ENCODE measurements at regions not wholly inside any gene's neighbourhood (a gene's known extent, or its start where the extent isn't known, plus 50 kb on each side); places are given as distances from the start of the nearest gene placed in this dataset.
A peak's percentile ranks its signal among the peaks of the same experiment; 100 is the strongest.
"Not testable (repeated sequence)": the region's sequence is repeated elsewhere in the genome, so short reads cannot be mapped to it uniquely, and the experiment has no call there.

DNA sequence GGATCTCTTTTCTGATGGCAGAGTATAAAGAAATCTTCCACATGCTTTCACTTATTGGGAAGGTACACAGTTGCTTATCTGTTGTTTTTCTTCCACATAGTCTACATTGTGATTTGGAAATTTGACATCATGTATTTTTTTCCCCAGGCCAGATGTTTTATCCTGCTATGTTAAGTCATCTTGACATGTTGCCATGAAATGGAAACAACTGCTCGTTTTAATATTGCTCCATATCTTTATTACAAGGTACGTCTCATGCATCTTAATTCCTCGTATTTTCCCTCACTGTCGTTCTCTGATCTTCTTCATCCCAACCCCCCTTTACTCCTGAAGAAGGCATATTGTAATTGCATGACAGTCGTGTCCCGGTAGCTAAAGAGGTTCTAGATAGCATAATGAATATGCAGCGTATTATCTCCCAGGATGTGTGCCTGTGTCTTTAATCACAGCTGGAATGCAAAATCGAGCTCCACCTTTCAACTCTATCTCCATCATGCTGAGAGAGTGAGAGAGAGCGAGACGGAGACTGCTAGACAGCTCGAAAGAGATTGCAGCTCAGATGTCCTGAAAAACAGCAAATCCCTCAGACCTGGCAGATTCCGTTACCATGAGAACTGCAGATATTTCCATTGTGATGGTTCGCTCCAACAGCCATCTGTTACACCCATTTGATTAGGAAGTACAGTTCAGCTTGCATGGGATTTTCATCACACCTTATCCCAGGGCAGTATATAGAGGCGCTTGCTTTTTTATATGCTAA, 281.7 kb downstream of the TMEM38B start:
- peak; percentile 87 for DNase-seq

DNA sequence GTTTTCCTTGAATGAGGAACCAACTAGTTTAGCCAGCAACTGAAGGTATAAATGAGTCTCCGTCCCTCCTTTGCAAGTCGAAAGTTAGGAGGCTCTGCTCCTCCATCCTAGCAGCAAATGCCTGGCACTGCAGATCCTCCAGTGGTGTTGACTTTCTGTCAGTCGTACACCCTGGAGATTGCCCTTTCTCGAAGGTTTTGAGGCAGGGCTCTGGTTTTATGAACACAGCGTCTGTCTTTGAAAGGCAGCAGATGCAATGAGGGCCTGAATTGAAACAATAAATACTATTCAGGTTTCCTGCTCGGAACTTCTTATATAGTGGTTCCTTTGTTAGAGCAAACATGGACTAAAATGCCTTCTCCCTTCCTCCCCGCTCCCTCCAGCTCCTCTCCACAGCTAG, 284.0 kb downstream of the TMEM38B start:
- no peak for DNase-seq

DNA sequence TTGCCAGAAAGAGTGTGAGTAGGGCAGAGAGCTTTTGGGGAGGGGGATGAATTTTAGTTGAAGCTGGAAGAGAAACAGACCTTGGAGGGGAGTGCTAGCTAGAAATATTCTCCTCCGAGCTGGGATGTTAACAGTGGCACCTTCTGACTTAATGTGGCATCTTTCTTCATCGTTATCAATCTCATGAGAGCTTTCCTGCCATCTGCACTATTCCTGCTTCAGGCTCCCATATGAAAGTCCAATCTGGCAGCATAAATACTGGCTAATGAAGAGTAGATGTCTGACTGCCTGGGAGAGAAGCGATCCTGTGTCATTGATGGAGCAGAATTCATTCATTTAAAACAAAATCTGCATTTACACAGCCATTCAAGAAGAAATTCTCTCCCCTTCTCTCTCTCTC, 284.5 kb downstream of the TMEM38B start:
- no peak for DNase-seq

DNA sequence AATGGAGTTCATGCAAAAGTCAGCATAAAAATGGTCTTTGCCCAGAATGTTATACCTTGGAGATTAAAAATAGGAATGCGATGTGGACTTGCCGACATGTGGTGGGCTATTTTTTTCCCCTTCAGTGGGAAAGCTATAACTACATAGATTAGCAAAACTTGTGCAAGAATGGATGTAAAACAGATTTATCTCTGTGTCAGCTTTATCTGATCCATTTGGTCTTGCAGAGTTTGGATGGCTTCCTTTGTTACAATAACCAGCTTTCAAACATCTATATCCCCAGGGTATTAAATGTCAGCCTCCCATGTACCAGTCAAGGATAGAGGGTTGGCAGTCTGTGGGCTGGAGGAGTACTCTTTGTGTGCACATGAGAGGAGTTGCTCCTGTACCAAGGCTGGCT, 284.9 kb downstream of the TMEM38B start:
- DNase-seq, result peak; percentile 39

DNA sequence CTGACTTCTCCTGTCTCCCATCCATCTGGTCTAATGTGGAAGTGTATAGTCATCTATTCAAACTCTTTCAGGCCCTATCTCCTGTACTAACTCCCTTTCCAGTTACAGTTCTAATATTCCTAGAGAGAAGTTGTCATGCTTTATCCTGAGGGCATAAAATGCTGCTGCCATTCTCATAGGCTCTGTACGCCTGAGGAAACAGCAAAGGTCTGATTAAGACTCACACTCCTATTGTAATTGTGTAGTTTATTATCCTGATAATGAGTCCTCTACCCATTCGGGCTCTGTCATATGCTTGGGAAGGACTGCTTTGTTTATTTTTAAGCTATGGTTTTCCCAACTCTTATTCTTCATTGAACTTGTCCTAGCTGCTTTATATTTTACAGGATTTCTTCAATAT, 290.4 kb downstream of the TMEM38B start:
- DNase-seq, result no peak

DNA sequence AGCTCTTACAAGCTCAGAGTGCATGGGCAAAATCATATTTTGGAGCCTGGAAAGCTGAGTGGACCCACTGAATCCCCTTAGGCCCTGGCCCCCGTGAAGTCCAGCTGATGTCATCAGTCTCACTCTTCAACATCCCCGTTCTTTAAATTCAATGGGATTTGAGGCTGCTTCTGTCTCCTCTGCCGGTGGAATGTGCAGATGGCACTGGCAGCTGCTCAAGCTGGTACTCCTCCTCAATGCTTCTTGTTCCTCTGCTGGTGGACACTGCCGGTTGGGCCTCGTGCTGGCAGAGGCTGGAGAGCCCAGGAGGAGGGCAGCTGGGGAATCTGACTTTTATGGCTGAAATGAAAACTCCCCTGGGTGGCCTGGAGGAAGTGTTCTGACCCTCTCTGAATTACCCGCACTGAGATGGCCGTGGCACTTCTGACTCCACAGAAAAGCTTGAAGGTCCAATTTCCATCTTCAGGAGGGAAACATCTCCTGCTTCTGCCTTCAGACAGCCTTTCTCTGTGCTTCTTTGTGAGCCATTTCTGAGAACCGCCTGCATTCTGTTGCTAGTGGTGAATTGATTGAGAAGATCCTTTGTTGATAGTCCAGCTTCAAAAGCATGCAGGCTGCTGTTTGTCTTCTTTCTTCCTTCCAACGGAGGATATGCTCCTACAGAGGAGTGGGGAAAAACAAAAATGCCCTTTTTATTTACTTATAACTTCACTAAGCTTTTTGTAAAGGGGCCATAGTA, 298.9 kb downstream of the TMEM38B start:
- peak; percentile 25 for DNase-seq

DNA sequence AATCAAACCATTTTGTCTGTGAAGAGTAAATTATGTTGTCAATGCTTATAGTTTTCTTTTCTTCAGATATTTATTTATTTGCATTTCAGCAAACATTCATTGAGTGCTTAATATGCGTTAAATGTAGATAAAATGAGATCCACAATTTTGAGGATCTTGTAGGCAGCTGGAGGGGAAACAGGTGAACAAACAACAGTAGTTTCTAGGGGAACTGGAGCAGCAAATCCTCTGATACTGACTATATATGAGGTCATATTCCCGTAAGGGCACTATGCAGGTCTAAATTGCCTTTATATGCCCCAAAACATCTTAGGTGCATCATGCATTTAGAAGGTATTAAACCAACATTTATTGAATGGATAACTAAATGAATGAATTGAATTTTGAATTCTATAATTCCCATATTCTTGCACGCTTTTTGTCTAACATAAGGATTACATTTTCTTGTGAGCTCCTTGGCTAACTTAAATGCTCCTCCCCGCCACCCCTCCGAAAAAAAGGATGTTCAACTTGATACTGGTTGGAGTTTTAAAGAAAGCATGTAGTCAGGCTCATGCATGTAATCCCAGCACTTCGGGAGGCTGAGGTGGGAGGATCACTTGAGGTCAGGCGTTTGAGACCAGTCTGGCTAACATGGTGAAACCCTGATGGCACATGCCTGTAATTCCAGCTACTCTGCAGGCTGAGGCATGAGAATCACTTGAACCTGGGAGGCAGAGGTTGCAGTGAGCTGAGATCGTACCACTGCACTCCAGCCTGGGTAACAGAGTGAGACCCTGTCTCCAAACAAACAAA, 299.8 kb downstream of the TMEM38B start:
- DNase-seq, result no peak

DNA sequence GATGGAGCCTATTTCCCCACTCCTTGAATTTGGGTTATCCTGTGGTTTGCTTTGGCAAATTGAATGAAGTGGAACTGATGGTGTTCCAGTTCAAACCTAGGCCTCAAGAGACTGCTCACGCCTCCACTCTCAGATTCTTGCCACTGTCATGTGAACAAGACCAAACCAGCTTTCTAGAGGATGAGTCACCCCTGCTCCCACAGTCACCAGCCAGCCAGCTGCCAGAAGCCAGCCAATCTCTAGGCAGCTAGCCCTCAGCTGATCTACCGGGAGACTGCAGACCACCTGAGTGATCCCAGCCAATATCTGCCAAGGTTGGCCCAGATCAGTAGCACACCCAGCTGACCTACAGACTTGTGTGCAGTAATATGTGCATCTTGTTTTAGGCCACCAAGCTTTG, 300.6 kb downstream of the TMEM38B start:
- DNase-seq, result no peak

DNA sequence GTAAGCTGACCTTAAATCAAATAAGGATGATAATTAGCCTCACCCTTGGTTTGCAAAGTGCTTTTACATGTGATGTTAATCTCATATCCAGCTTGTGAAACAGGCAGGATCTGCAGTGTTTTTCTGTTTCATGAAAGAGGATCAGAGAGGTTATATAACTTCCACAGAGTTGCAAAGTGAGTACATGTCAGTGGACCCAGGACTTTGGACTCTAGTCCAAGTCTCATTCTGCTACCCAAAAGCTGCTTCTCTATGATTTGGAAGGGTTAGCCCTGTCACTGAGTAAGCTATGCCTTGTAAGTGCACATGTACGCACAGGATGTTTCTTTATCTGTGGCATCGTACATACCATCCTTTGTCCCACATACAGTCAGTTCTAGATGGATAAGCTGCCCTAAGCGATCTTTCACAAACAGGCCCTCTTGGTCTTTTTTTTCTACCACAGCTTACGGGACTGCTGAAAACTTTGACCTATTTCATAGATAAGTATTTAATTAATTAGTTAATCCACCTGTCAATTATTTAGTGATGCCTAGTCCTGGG, 322.9 kb downstream of the TMEM38B start:
- DNase-seq, result no peak

DNA sequence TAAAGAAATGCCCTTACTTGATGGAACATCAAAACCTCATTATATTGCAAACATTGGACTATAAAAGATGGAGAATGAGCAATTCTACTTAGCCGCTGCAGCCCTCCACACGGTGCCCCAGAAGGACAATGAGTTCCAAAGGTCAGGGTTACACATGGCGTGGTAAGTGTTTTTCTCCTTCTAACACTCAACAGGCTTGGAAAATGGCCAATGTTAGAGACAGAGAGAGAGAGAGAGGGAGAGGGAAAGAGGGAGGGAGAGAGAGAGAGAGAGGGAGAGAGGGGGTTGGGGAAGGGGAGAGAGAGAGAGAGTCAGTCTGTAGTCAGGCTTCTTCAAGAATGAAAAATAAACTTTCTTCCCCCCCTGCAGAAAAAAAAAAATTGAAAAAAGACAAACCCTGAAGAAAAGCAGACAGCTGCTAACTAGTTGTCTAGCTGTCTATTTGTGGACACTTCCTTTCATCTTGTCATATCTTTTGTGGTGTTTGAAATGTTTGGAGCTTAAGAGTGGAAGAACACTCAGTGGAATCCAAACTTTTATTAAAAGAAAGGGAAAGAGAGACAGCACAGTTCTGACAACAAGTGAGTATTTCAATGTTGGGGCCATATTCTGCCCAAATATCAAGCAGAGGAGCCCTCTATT, 324.8 kb downstream of the TMEM38B start:
- no peak for DNase-seq

DNA sequence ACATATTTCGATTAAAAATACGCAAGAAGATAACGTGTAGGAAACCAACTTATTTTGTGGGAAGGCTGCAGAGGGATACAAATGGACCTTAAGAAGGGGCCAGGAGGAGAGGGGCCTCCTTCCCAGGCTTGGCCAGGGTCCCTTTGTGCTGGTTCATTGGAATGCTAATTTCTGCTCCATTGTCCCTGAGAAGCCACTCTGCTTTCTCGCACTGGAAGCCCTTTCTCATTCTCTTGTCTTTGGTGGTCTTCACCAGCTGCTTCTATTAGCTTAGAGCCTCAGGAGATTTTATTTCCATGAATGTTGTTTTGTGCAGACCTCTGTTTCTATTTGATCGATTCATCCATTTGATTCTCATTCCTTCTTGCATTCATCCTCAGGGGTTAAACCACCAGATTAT, 325.4 kb downstream of the TMEM38B start:
- no peak for DNase-seq

DNA sequence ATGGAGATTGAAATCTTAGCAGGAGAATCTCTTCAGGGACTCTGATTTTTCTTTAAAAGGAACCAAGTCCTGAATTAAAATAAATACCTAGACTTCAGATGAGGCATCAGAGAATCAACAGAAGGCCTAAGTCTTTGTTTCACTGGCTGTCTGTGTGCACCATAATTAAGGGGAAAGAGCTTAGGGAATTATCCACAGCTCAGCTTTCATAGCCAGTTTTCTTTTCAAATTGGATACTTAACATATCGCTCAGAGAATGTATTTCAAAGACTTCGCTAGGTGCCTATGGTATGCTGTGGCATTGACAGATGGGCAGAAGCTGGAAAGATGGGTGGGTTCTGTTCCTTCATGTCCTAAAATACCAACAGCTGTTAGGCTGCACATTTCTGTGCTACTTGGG, 325.8 kb downstream of the TMEM38B start:
- DNase-seq, result no peak

DNA sequence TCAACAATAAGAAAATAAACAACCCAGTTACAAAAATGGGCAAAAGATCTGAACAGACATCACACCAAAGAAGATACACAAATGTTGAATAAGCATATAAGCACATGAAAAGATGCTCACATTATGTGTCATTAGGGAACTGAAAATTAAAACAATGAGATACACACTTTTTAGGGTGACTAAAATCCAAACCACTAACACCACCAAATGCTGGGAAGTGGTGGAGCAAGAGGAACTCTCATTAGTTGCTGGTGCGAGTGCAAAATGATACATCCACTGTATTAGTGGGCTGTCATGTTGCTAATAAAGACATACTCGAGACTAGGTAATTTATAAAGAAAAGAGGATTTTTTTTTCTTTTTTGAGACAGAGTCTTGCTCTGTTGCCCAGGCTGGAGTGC, 329.1 kb downstream of the TMEM38B start:
- no peak for DNase-seq

DNA sequence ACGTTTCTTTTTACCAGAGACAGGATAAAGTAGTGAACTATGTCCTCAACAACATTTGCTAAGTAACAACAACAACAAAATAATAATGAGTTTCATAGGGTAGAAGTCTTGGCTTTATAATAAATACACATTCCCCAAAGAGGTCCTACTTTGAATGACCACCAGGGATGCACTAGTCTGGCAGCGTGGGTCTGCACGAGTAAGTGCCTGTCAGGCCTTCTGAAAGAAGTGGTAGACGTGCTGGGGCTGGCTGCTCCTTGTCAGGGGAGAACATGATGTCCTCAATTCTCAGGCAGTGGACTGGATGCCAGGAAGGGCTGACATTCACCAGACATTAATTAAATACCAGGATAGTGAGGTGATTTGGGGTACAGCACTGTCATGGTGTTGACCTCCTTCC, 331.1 kb downstream of the TMEM38B start:
- DNase-seq, result no peak

DNA sequence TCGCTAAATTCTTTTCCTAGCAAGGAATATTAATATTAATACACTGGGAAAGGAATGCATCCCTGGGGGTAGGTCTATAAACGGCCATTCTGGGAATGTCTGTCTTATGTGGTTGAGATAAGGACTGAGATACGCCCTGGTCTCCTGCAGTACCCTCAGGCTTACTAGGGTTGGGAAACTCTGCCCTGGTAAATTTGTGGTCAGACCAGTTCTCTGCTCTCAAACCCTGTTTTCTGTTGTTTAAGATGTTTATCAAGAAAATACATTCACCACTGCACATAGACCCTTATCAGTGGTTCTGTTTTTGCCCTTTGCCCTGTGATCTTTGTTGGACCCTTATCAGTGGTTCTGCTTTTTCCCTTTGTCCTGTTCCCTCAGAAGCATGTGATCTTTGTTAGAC, 335.8 kb downstream of the TMEM38B start:
- DNase-seq, result not testable (repeated sequence)

DNA sequence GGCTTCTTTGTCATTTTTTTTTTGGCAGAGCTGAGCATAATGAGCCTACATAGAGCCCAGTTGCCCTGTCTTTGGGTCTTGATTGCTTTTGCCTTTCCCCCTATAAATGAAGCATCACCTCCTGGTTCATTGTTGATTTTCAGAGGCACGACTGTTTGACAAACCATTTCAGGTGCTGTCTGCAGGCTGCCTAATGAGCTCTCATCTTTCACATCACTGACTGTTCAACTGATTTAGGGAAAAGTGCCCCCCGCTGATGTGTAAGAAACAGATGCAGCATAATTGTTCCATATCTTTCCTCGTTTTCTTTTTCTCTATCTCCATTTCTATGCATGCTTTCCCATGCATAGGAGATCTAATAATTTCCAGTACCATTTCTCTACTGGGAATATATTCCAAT, 338.6 kb downstream of the TMEM38B start:
- DNase-seq, result no peak

DNA sequence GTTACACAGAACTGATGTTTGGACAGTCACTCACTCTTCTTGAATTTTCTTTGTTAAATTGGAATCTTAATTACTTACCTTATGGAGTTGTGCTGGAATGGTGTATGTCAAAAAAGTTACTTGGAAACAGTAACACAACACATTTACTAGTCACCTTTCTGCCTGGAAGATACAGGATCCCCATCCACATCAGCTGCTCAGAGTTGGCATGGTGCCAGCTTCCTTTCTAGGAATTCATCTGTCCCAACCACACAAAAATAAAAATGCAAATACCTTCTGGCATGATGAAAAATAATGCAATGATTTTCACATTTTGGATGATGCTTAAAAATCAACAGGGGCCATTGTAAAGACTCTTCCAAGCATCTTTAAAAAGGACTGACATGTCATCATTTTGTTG, 341.5 kb downstream of the TMEM38B start:
- no peak for DNase-seq

DNA sequence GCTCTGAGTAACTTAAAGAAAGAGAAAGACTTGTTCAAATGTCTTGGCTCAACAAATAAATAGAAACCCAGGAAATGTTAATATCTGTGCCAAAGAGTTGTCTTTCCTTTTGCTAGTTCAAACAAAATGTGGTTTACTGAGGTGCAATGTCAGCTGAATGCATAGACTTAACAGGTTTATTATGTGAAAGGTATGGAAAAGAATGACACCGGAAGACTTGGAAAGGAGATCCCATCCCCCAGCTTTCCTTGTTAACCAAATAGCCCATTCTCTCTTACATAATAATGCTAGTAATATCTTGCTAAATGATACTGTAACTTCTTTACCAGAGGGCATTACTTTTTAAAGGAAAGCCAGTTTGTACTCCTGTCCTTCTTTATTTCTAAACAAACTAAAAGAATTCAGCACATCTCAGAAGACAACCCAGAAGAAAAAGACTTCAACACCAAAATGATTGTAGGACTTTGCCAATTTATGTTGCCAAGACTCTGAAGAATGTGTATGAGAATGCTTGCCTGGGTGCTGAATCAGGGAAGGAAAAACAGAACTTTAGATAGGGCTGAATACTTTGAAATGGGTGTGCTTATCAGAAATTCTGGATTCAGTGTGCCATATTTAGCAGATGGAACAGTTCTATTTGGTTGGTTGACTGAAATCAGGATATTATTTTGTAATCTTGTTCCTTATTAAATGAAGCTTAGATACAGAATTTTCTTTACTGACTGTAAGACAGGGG, 344.1 kb downstream of the TMEM38B start:
- no peak for DNase-seq

DNA sequence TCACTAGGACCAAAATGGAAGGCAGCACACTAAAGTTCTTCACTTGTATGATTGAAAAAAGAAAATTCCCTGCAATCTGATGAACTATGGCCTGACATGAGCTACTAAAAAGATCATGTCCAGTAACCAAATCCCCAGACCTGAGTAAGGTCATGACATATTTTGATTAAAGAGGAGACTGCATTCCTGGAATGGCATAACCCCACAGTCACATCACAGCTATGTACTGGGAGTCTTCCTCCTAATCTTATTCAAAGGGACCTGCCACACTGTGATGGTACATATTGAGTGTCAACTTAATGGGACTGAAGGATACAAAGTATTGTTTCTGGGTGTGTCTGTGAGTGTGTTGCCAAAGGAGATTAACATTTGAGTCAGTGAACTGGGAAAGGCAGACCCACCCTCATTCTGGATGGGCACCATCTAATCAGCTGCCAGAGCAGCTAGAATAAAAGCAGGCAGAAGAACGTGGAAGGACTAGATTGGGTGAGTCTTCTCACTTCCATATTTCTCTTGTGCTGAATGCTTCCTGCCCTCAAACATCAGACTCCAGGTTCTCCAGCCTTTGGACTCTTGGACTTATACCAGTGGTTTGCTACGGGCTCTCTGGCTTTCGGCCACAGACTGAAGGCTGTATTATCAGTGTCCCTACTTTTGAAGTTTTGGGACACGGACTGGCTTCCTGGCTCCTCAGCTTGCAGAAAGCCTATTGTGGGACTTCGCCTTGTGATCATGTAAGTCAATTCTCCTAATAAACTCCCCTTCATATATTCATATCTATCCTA, 345.0 kb downstream of the TMEM38B start:
- no peak for DNase-seq

DNA sequence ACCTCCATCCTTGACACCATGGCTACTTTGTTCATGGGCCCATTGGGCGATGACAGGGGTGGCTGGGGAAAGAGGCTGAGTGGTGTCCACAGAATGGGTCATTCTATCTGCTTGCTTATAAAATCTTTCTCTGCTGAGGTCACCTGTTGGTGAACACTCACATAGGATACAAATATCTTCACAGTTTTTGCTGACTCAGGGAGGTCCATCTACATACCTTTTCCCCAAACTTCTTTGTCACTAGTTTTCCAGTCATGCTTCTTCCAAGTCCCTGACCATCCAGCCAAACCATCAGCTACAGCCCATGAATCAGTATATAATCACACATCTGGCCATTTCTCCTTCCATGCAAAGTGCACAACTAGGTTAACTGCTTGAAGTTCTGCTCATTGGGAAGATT, 347.6 kb downstream of the TMEM38B start:
- not testable (repeated sequence) for DNase-seq

Measured in muscle of arm (tissue), 1 donor.